G401.6 (cell line): ENCODE measurements at regions not wholly inside any gene's neighbourhood (a gene's known extent, or its start where the extent isn't known, plus 50 kb on each side); places are given as distances from the start of the nearest gene placed in this dataset.
A peak's percentile ranks its signal among the peaks of the same experiment; 100 is the strongest.

Experiments
- FAIRE-seq: peaks from 2 replicates; lab custom pipeline; 2012; peaks lifted over from hg19 to GRCh38; lab: Jason Lieb, UNC

DNA sequence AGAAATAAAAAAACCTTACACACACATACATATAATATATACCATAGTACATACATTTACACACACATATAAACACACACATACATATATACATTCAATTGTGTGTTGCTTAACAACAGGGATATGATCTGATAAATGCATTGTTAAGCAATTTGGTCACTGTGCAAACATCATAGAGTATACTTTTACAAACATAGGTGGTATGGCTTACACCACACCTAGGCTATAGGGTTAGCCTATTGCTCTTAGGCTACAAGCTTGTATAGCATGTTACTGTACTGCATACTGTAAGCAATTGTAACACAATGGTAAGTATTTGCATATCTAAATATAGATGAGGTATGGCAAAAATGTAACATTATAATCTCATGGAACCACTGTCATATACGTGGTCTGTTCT, 156.8 kb upstream of the ERBB4 start:
- FAIRE-seq: no peak

DNA sequence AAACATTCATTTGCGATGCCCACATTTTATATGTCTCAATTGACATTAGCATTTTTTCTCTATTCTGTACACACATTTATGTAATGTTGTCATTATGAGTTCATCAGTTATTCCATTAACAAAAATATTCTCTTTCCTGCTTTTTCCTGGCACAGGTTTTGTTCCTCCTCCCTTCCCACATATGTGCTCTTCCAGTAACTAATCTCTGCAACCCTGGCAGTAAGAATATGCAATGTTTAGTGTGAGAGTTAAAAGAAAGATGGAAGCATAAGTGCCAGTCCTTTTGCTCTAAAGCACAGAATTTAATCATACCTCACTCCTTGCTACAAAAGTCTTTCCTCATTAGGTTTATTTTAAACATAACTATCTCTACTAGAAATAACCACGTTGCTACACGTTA, 155.8 kb upstream of the ERBB4 start:
- FAIRE-seq: no peak

DNA sequence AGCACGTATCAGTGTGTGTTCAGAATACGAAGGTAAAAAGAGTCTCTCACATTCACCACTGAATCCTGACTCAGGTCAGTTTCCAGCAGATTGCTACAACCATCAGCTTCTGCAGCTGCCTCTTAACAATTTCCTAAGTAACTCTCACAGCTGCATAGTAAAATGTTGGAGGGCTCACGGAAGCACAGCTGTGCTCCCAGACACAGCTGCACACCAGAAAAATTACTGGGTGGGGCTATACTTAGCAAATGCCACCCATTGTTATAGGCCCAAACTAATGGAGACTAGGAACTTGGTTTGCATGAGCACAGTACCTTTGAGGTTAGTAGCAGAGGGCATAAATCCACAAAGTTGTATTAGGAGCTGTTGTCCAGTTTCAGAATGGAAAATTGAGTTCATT, 153.9 kb upstream of the ERBB4 start:
- FAIRE-seq: no peak

DNA sequence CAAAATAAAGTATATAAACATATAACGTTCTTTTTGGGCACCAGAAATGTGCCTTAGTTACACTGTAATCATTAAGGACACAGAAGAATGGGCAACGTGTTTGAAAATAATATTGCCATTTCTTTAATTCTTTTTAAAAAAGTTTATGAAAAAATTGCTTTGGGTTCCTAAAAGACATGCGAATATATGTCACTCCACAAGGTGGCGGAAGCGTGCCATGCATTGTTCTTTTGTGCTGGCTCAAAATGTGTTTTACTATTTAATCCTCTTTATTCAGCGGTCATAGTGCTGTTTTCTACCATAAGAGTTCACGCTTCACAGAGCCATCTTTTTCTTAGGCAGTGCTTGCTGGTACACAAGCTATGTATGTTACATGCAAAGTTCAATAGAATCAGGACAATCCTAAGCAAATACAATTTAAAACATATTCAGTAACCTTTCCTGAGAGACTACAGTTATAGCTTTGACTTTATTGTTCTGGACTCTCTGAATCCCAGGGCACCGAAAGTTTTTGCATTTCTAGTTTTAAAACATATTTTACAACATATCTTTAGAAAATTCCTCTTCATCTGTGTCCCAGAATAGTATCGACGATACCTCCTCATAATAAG, 147.8 kb upstream of the ERBB4 start:
- peak; percentile 73 for FAIRE-seq

DNA sequence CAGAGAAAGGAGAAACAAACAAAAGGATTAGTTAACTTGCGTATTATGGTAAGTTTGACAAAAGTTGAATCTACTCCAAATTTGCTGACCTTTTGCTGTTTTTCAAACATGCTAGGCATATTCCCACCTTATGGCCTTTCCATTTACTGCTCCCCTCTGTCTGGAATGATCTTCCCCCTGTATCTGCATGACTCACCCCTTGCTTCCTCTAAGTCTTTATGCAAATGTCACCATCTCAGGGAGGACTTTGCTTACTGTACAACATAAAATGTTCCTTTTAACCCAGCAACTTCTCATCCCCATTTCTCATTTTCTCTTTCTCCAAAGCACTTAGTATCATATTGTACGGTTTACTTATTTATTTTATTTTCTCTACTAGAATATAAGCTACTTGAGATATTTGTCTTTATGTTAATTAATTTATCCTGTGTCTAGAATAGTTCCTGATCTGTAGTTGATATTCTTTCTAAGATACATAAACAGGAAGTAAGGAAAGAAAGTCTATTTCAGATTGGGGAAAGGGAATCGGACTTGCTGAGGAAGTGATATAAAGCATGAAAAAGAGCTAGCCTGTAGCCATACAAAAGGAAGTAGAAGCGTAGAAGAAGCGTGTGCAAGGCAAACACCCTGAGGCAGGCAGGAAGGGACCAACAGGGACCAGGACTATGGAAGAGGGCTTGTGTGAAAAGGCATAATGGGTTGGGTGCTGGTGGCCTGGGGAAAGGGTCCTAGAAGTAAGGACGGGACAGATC, 144.9 kb upstream of the ERBB4 start:
- no peak for FAIRE-seq

DNA sequence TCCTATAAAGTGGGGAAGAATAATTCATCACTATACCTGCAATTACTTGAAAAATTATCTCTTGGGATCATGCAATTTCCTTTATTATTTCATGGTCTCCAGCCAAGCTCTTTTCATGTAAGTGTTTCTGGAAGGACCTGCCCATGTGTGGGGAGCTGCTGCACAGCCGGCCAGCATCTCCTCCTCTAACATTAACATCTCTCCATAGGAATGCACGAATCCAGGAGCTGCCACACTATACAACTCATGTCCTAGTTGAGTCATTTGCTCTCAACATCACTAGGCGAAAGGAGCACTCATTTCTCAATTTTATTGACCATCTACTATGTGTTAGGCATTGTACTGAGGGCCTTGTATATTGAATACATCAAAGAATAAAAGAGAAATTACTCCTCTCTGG, 144.3 kb upstream of the ERBB4 start:
- no peak for FAIRE-seq

- FAIRE-seq: no peak
Measured at GRCh38 chr2:212677466-212677865, 138.9 kb upstream of the ERBB4 start.

GRCh38 chr2:212672186-212672585, 133.6 kb upstream of the ERBB4 start:
- FAIRE-seq: no peak

- FAIRE-seq: no peak
Measured at GRCh38 chr2:212669761-212670160, 131.2 kb upstream of the ERBB4 start.

- FAIRE-seq: no peak
Measured at GRCh38 chr2:212667751-212668316, 129.2 kb upstream of the ERBB4 start.

DNA sequence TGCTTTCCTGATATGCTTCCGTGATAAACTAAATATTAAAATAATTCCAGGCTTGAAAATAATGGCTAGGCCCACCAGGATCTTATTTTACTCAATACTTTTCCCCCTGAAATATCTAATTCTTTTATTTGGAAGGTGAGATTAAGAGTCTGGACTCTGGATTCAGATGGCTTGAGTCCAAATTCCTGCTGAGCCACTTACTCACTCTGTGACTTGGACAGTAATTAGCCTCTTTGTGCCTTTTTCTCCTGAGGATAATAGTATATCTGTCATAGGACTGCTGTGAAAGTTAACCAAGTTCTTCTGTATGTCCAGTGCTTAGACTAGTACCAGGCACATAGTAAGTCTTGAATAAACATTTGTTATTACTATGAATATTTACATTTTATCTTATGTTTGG, 127.3 kb upstream of the ERBB4 start:
- FAIRE-seq: no peak

DNA sequence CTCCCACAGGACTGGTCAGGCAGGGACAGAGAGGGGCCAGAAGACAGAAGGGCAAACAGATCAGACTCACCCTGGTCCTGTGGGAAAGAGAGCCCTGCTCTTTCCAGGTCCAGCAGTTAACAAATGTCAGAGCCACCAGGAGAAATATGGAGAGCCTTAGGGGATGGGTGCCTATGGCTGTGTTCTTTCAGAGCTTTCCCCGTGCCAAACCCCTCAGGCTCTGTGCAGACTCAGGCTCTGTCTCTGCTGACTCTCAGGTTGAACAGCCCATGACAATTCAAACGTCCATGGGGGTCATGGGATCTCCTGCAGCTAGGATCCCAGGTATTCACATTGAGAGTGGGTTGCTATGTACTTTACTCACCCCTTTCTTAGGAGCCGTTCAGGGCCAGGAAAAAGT, 120.8 kb upstream of the ERBB4 start:
- FAIRE-seq: no peak

DNA sequence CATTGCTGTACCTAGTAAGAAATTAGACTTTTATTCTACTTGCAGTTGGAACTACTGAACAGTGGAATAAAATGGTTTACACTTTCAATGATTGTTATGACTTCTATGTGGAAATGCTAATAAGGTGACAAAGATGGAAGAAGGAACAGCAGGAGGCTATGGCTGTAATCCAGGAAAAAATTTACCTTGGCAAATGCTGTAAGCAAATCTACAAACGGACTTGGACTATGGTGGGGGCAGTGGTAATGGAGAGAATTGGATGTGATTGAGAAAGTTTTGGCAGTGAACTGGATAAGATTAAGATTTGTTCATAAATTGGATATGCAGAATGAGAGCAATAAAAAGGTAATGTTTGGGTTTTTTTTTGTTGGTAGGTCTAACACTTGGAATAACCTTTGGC, 111.0 kb upstream of the ERBB4 start:
- no peak for FAIRE-seq

GRCh38 chr2:212646698-212647366, 108.2 kb upstream of the ERBB4 start:
- no peak for FAIRE-seq

- FAIRE-seq: no peak
Measured at GRCh38 chr2:212644195-212644837, 105.7 kb upstream of the ERBB4 start.

- no peak for FAIRE-seq
Measured at GRCh38 chr2:212640428-212640827, 101.8 kb upstream of the ERBB4 start.

DNA sequence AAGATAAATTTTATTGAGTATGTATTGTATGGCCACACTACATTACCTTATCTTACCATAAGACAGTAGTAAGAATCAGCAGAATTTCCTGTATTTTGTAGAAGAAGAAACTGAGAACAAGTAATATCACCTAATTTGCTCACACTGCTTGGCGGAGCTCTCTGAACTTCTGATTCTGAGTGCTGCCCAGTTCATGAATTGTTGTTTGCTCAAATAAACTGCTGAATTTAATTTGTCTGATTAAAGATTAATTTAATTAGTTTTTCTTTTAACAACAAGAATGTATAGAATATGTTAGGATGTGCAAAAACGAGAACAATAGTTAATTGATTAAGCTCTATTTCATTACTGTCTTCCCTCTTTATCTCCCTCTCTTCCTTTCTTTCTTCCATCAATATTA, 100.1 kb upstream of the ERBB4 start:
- FAIRE-seq: no peak

DNA sequence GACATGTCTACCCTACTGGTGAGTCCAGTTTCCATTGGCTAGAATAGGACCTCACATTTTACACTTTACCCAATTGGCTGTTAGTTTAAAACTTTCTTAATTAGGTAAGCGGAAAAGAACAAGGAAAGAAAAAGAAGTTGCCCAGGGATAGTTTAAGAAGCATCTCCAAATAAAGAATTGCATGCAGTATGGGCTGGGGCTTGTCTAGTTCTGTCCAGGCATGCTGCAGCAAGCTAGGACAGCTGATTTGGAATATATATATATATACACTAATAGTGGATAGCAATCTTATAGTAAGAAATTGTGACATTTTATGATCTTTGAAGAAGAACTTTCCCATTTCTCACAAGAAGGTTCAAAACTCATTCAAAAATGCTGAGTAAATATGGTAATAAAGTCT, 90.0 kb upstream of the ERBB4 start:
- no peak for FAIRE-seq

DNA sequence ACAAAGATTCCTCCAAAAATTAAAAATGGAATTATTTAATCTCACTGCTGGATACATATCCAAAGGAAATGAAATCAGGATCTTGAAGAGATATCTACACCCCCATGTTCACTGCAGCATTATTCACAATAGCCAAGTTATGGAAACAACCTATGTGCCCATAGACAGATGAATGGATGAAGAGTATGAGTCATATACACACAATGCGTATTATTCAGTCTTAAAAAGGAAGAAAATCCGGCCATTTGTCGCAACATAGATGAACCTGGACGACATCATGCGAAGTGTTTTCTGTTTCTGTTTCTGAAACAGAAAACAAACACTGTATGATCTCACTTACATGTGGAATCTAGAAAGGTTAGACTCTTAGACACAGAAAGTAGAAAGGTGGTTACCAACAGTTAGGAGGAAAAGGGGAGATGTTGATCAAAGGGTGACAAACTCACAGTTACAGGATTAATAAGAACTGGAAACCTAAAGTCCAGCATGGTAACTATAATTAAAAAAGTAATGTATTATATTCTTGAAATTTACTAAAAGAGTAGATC, 87.8 kb upstream of the ERBB4 start:
- FAIRE-seq: no peak

- FAIRE-seq: no peak
Measured at GRCh38 chr2:212619954-212620353, 81.4 kb upstream of the ERBB4 start.

DNA sequence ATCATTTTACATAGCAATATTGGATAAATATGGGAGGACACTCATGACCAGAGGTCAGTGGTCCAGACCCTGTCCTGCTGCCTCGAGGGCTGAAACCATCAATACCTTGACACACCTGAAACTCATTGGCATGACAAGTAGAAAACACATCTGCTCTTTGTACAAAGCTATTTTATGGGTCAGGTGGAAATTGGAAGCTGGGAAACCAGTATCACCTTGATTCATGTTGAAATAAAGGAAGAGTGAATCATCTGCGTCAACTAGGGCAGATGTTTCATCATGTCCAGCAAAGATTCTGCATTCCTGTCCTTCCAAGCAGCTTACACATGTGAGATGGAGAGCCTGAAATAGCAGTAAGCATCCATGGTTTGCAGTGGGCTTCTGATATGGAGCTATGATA, 80.0 kb upstream of the ERBB4 start:
- no peak for FAIRE-seq

DNA sequence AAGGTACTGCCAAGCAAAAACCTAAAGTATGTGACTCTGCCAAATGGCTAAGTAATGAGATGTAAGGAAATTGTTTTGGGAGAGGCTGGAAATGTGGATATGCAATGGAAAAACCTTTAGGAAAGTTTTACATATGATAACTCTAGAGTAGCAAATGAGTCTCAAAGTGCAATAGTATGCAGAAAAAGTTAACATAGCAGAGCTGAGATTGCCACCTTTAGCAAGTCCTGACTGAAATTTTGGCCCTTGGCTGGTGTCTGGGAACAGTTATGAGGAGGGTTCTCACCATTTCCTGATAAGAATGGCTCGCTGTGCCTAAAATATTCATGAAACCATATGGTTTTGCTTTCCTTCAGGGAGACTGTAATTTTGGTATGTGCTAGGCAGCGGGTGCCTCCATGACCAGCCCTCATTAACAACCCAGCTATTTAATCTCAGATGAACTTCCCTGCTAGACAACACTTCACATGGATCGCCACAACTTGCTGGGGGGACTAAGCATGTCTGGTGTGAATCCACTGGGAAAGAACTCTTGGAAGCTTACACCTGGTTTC, 72.3 kb upstream of the ERBB4 start:
- no peak for FAIRE-seq
